MM.1S (cell line): ENCODE measurements at regions not wholly inside any gene's neighbourhood (a gene's known extent, or its start where the extent isn't known, plus 50 kb on each side); places are given as distances from the start of the nearest gene placed in this dataset.

ENCODE experiments used
- EZH2 ChIP-seq: fragments of 300-600 bp; sonication (generic); optimal IDR thresholded peaks from 2 replicates; pipeline ENCODE3; 2017; ENCODE audit warnings: low read depth, mild to moderate bottlenecking, antibody characterized with exemption, low read length, mixed read lengths
- EZH2phosphoT487 ChIP-seq: fragments of 300-600 bp; sonication (generic); IDR thresholded peaks from 2 replicates; pipeline ENCODE4 v1.6.1; 2018; ENCODE audit warnings: antibody characterized with exemption, low read length
- TF ChIP-seq, protein P1 (sequence below): fragments of 300-600 bp; sonication (generic); IDR thresholded peaks from 2 replicates; pipeline ENCODE4 v1.5.1; 2016; ENCODE audit warnings: antibody characterized with exemption, low read length, mixed read lengths

DNA sequence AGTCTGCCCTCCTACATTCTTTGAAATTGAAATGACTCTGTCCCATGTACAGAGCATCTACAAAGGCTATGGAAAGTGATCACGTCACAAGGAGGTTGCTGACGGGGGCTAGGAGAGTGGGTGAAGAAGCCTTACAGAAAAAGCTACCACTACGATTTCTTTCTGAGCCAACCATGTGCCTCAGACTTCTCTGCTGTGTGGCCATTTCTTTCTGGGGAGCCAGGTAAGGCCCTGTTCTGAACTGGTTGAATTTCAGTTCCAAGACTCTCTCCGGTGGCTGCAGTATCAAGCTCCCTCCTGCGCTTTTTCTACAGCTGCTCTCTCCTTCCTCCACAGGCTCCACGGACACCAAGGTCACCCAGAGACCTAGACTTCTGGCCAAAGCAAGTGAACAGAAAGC is 112.5 kb upstream of the PRSS1 start:
- TF ChIP-seq, protein P1, sequence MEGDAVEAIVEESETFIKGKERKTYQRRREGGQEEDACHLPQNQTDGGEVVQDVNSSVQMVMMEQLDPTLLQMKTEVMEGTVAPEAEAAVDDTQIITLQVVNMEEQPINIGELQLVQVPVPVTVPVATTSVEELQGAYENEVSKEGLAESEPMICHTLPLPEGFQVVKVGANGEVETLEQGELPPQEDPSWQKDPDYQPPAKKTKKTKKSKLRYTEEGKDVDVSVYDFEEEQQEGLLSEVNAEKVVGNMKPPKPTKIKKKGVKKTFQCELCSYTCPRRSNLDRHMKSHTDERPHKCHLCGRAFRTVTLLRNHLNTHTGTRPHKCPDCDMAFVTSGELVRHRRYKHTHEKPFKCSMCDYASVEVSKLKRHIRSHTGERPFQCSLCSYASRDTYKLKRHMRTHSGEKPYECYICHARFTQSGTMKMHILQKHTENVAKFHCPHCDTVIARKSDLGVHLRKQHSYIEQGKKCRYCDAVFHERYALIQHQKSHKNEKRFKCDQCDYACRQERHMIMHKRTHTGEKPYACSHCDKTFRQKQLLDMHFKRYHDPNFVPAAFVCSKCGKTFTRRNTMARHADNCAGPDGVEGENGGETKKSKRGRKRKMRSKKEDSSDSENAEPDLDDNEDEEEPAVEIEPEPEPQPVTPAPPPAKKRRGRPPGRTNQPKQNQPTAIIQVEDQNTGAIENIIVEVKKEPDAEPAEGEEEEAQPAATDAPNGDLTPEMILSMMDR: no peak
- no peak for TF ChIP-seq EZH2
- TF ChIP-seq EZH2phosphoT487: no peak
